ENCODE measurements at regions not wholly inside any gene's neighbourhood (a gene's known extent, or its start where the extent isn't known, plus 50 kb on each side); places are given as distances from the start of the nearest gene placed in this dataset.

DNA sequence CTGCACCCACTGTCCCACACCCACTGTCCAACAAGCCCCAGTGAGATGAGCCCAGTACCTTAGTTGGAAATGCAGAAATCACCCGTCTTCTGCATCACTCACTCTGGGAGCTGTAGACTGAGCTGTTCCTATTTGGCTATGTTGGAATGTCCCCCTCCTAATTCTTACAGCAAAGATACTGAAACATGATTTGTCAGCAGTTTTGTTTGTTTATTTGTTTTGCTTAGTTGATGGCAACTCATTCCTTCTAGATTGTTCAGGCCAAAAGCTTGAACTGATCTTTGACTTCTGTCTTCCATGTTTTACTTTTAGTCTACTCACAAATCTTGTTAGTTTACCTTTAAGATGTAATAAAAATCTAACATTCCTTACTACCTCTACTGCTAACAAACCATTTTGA is 233.6 kb upstream of the MIS18BP1 start:
- ATAC-seq, result no peak
- DNase-seq (ENCODE audit: low spot score in 2 of 2), result no peak
- H3K9me3 Mint-ChIP-seq, result peaks cover 20 to 25% of the 10 kb centered on the region in 2 donors
- H3K27ac Mint-ChIP-seq, result no peak overlapping the region
- peaks cover 14 to 28% of the 10 kb centered on the region in 2 donors for H3K36me3 Mint-ChIP-seq

DNA sequence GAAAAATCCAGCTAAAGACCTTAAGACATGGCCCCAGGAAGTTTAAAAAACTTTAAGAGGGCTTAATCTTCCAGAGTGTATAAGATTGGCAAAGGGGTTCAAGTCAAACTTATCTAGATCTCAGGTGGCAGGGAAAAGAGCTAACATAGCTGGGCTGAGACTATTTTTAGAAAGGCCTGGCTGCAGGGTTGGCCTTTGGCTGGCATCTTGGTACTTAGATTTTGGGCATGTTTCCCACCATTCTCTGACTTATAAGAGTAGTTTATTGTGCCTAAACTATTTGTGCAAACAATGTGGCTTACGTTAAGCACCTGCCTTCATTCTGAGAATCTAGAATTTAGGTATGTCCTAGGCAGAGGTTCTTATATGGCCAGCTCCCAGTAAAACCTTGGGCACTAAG is 214.0 kb upstream of the MIS18BP1 start:
- DNase-seq (ENCODE audit: low spot score in 2 of 2) (no peak), ATAC-seq (no peak)
- Mint-ChIP-seq H3K9me3 (peaks cover under 1 to 4% of the 10 kb centered on the region in 2 donors), H3K27ac (no peak overlapping the region), H3K36me3 (no peaks in the 10 kb centered on the region)

DNA sequence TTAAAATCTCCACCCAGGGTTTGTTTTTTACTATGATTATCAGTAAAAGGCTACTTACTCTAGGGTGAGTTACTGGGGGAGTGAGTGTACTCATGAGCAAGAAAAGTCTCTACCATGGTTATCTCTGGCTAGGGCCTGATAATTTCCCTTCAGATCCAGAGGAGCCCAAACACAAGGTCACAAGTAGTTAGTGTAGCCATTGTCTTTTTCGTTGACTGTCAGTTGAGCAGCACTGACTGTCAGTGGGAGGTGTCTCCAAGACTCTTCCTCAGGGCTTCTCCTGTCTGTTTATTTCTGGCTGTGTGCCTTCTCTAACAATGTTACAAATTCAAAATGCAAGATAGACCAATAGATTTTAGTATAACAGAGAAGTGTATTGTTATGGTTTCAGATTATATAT is 181.2 kb upstream of the MIS18BP1 start:
- DNase-seq (ENCODE audit: low spot score in 2 of 2), result no peak
- Mint-ChIP-seq H3K36me3 (peaks cover 0 to 4% of the 10 kb centered on the region in 2 donors), H3K27ac (no peak overlapping the region), H3K9me3 (peaks cover 9 to 11% of the 10 kb centered on the region in 2 donors)
- ATAC-seq, result no peak

DNA sequence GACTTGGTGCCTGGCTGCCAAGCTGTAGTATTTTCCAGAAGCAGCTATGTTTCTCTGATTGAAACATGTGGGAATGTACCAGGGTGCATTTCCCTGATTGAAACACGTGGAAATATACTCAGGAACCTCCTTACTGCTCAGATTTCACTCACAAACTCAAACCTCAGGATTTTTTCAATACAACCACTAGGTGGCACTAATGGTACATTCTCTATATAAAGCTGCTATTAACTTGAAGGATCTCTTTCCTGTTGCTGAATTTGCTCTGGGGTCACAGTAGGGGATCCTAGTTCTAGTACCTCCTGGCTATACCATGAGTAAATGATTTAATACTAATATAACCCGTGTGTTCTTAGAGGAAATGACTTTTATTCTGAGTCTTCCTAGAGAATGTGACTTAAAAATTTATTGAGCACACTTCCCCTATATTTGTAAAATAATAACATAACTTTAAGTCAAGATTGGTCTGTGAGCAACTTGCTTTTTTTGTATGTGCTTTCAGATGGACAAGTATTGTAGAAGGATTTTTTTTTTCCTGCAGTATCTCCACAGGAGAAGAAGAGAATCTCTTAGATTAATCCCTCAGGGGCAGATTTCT is 173.8 kb upstream of the MIS18BP1 start:
- H3K9me3 Mint-ChIP-seq, result no peaks in the 10 kb centered on the region
- ATAC-seq (no peak), DNase-seq (ENCODE audit: low spot score in 2 of 2) (no peak)
- H3K36me3 Mint-ChIP-seq, result no peaks in the 10 kb centered on the region
- H3K27ac Mint-ChIP-seq, result no peak overlapping the region

DNA sequence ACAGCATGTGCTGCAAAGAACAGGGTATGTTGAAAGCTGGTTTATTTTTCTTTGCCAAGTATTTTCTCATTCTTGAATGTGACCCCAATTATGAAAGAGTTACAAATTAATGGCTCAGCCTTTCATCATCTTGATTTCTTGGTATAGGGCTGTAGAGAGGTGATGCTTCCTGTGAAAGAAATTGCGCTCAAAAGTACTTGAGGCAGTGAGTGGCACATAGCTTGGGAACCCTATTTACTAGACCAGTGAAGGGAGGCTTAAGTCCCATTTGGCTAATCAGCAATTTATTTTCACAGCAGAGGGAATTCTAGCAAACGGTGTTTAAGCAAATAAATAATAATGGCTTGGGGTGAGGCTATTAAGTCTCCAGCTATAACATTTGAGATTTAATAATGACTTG is 153.9 kb upstream of the MIS18BP1 start:
- no peak overlapping the region for H3K27ac Mint-ChIP-seq
- DNase-seq (ENCODE audit: low spot score in 2 of 2) (no peak), ATAC-seq (no peak)
- H3K36me3 Mint-ChIP-seq, result peaks cover 0 to 10% of the 10 kb centered on the region in 2 donors
- H3K9me3 Mint-ChIP-seq, result peaks cover 0 to 12% of the 10 kb centered on the region in 2 donors

DNA sequence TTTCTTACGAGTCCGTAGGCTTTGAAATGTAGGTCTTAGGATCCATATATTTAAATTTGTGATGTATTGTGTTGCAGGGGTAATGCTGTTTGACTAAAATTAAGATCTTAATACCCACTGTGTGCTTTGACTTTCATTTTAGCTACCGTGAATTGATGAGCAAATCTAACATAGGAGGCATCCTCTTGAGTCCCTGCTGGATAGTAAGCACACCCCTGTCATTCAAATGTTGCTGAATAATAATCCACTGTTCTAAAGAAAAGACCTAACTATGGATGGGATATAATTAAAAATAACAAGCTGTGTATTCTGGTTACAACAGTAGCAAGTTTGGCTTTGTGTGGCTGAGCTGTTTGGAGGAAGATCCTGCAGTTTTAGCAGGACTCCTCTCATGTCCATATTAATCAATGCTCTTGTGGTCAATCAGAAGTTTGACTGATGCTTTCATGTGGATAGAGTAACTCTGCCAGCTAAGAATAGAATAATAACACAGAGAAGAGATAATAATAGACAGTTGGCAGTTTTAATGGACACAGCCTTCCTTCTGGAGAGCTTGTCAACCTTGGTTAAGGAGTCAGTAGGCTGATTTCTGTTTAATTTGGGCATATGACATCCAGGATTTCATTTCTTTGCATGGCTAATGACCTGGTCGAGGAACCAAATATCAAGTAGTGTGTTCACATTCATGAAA is 148.1 kb upstream of the MIS18BP1 start:
- DNase-seq (ENCODE audit: low spot score in 2 of 2) (no peak), ATAC-seq (no peak)
- Mint-ChIP-seq H3K27ac (no peak overlapping the region), H3K36me3 (no peaks in the 10 kb centered on the region), H3K9me3 (peaks cover 0 to 5% of the 10 kb centered on the region in 2 donors)

DNA sequence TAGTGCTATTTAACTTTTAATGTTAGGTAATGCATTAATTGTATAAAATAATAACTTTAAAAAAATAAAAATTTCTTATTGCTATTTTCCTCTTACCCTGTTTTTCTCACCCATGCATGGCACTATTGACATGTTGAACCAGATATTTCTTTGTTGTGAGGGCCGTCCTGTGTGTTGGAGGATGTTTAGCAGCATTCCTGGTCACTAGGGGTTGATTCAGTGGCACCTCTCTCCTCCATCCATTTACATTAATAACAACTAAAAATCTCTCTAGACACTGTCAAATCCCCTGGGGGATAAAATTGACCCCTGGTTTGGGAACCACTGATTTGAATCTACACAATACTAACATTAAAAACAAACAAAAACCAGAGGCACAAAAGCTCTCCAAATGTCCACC is 147.5 kb upstream of the MIS18BP1 start:
- ATAC-seq (no peak), DNase-seq (ENCODE audit: low spot score in 2 of 2) (no peak)
- Mint-ChIP-seq H3K36me3 (no peaks in the 10 kb centered on the region), H3K9me3 (peaks cover 0 to 5% of the 10 kb centered on the region in 2 donors), H3K27ac (no peak overlapping the region)

DNA sequence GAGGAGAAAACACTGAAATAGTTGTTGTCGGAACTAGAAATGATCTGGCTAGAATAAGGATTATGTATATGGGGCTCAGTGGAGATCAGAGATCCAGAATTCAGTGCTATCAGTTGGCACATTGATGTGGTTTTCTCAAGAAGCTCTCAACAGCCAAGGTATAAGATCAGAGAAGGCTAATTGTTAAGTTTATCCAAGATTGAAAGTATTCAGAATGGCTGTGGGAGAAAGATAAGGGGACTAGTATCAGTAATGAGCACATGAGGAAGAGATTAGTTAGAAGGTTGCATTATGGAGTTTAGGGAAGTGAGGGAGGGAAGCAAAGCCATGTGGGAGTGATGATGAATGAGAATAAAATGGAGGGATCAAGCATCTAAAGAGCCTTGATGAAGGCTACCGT is 128.1 kb upstream of the MIS18BP1 start:
- no peaks in the 10 kb centered on the region for H3K36me3 Mint-ChIP-seq
- H3K9me3 Mint-ChIP-seq, result no peaks in the 10 kb centered on the region
- ATAC-seq, result no peak
- H3K27ac Mint-ChIP-seq, result no peak overlapping the region
- DNase-seq (ENCODE audit: low spot score in 2 of 2), result no peak

DNA sequence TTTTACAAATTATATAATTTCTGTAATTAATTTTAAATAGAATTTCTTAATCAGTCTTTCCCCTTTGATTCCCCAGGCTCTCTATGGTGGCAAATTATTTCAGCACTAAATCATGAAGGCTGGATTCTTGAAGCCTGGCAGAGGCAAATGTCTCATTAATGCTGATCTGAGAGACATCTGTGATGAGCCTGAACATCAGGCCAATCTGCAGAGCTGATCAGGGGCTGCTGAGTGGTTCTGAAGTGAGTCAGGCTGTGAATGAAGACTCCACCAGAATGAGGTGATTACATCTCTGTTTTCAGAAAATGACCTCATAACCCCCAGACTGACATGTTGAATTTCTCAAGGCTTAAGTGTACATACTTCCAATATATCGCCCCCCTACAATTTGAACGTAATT is 124.2 kb upstream of the MIS18BP1 start:
- no peaks in the 10 kb centered on the region for H3K9me3 Mint-ChIP-seq

DNA sequence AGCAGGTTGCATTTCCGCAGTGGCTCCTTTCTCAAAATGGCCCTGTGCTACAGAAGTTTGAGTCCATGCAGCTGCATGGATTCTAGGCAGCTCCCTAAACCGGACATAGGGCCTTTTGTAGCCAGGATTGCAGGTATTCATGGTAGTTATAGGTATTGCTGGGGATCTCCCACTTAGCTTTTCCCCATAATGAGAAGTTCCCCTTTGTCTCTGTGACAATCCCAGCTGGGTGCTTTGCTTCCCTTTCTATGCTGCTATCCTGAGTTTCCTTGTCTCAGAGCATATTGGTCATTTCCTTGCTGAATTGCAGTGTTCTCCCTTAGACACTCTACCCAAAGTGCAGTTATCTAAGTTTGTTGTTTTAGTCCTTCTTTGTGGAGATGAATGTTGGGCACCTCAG is 120.9 kb upstream of the MIS18BP1 start:
- no peaks in the 10 kb centered on the region for H3K36me3 Mint-ChIP-seq
- no peaks in the 10 kb centered on the region for H3K9me3 Mint-ChIP-seq
- DNase-seq (ENCODE audit: low spot score in 2 of 2) (no peak), ATAC-seq (no peak)
- no peak overlapping the region for H3K27ac Mint-ChIP-seq

More for the DNA sequence above, 124.2 kb upstream of the MIS18BP1 start:
- no peak for DNase-seq (ENCODE audit: low spot score in 2 of 2)
- ATAC-seq, result no peak
- no peak overlapping the region for H3K27ac Mint-ChIP-seq
- no peaks in the 10 kb centered on the region for H3K36me3 Mint-ChIP-seq

DNA sequence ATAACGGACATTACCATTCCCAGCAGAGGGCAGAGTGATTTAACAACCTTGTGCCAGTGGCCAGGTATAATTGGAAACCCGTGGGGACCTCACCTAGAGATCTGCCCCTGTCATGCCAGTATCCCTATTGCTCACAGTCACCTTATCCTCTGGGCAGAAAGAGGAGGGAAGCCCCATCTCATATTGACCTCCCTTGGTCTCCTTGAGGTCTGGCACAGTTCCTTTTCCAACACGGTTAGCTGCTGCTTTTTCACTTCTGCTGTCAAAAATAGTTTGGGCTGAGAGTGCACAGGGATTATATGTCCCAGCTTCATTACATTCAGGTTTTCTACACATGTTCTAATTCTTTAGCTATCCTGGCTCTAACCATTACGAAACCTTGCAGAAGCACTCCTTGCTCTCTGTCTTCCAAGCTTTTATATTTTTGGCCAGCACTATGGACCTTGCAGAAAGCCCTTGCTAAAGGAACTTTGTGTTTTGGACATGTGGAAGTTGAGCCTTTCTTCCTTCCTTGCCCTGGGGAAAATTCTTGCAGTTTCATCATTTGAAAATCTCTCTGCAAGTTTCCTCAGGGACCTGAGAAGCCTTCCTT is 111.7 kb upstream of the MIS18BP1 start:
- no peak for ATAC-seq
- DNase-seq (ENCODE audit: low spot score in 2 of 2), result no peak
- H3K9me3 Mint-ChIP-seq, result no peaks in the 10 kb centered on the region
- no peaks in the 10 kb centered on the region for H3K36me3 Mint-ChIP-seq
- no peak overlapping the region for H3K27ac Mint-ChIP-seq

DNA sequence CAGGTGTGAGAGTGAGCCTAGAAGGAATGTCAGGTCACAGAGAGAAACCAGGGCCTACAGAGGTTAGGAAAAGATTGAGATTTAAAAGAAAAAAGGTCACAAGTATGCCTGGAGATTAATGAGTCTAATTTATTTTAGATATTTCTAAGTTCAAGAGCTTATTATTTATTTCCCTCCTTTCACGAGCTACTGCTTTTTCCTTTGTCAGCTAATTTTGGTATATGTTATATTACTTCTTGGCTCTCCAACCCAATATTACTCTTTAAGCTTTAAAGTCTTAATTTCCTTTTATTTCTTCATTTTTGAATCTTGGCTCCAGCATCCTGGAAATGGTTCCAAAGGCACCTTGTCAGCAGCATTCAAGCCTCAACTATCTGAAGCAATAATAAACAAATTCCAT is 109.5 kb upstream of the MIS18BP1 start:
- DNase-seq (ENCODE audit: low spot score in 2 of 2) (no peak), ATAC-seq (no peak)
- Mint-ChIP-seq H3K27ac (no peak overlapping the region), H3K9me3 (no peaks in the 10 kb centered on the region), H3K36me3 (no peaks in the 10 kb centered on the region)

DNA sequence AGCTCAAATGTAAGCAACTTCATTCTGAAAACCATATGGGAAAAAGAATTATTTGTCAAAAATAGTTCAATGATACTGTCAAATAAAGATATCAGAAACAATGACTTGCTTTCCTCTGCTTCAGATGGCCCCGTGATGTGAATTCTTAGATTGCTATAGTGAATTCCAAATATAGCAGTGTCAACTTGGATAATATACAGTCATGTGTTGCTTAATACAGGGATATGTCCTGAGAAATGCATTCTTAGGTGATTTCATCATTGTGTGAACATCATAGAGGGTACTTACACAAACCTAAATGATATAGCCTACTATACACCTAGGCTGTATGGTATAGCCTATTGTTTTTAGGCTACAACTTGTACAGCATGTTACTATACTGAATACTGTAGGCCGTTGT is 108.7 kb upstream of the MIS18BP1 start:
- DNase-seq (ENCODE audit: low spot score in 2 of 2) (no peak), ATAC-seq (no peak)
- H3K9me3 Mint-ChIP-seq, result no peaks in the 10 kb centered on the region

DNA sequence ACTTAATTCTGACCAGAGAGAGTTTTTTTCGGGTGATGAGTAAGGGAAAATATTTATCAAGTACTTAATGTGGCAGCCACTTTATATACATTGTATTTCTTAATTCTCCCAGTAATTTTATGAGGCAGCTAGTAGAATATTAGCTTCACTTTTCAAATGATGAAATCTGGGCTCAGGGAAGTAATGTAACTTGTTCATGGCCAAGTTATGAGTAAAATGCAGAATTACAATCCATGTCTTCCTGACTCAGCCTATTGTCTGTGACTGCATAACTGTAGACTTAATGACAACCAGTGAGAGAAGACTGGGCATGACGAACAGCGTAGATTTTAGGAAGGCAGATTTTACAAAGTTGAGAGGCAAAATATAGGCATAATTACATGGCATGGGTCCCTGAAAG is 106.7 kb upstream of the MIS18BP1 start:
- Mint-ChIP-seq H3K9me3 (peaks cover 0 to 3% of the 10 kb centered on the region in 2 donors), H3K27ac (no peak overlapping the region), H3K36me3 (no peaks in the 10 kb centered on the region)
- no peak for ATAC-seq
- DNase-seq (ENCODE audit: low spot score in 2 of 2), result no peak

More for the DNA sequence above, 108.7 kb upstream of the MIS18BP1 start:
- no peaks in the 10 kb centered on the region for H3K36me3 Mint-ChIP-seq
- no peak overlapping the region for H3K27ac Mint-ChIP-seq

DNA sequence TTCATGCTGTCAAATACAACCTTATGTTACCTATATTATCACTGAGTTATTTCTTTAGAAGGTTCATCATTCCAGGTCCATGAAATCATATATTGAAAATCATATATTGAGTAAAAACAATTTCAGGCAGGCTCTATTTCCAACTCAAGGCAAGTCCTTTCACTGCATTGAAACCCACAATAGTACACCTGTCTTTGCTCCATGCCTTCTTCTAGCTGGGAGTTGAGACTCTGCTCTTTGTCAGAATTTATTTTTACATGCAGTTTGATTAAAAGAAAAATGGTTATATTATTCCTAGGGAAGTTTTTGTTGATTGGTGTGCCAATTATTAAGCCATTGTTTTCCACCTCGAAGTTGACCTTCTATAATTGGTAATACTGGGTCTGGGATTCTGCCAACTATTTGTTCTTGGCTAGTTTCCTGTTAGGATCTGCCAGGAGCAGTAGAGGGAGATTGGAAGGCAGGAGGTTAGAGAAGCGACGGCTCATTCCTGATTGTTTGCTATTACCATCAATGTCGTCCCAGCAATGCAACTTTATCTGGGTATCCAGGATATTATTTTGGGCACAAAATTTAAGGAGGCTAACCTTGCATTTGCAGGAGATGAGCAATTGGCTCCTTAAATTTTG is 79.5 kb upstream of the MIS18BP1 start:
- DNase-seq (ENCODE audit: low spot score in 2 of 2), result no peak
- Mint-ChIP-seq H3K27ac (no peak overlapping the region), H3K9me3 (peaks cover 20 to 24% of the 10 kb centered on the region in 2 donors), H3K36me3 (peaks cover 8 to 20% of the 10 kb centered on the region in 2 donors)
- no peak for ATAC-seq

DNA sequence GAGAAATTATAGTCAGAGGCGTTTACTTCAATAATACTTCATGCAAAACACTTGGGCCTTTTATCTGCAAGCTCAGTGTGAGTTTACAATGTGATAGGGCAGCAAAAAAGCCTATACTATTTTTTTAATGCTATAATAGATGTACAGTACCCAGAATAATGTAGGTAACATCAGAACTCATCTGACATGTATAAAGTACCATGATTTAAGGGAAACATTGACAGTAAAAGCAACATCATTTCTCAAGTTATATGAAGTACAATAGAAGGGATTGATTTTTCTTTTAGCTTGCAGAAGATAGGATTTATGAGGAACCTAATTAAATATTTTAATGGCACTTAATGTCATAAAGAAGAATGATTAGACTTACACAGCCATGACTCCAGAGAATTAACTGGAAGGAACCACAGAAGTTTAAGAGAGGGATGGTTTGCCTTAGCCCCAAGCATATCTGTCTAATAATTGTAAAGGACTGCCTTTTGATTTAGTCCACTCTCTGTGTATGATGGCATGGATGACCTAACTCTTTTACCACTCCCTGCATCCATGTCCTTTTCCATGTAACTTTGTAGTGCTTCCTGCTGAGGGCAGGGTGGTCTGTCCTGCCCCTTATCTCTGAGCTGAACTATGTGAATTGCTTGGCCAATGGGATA is 55.9 kb upstream of the MIS18BP1 start:
- Mint-ChIP-seq H3K36me3 (peaks cover 0 to 13% of the 10 kb centered on the region in 2 donors), H3K27ac (no peak overlapping the region), H3K9me3 (peaks cover 10% of the 10 kb centered on the region in 2 donors)
- DNase-seq (ENCODE audit: low spot score in 2 of 2) (no peak), ATAC-seq (no peak)

Data from activated naive CD4-positive, alpha-beta T cell treated with anti-CD3 and anti-CD28 coated beads, Interleukin-2, amount 50 U/mL, for 72 hours (primary cell).